Astrocyte of the spinal cord (primary cell): ENCODE measurements at regions not wholly inside any gene's neighbourhood (a gene's known extent, or its start where the extent isn't known, plus 50 kb on each side); places are given as distances from the start of the nearest gene placed in this dataset.
A peak's percentile ranks its signal among the peaks of the same experiment; 100 is the strongest.
"Not testable (repeated sequence)": the region's sequence is repeated elsewhere in the genome, so short reads cannot be mapped to it uniquely, and the experiment has no call there.

Experiments used
- DNase-seq: peaks from one replicate; pipeline ENCODE4 v3.0.0; 2011; ENCODE audit warnings: low read depth, low spot score
- H3K4me3 ChIP-seq: 2 replicates; pipeline ENCODE4 v1.5.1; 2011; ENCODE audit warnings: low read depth, mild to moderate bottlenecking, low read length, moderate library complexity
- in situ Hi-C: cut with HindIII; loops from 2 replicates; pipeline ENCODE4 v1.10.0; 2017; ENCODE audit warnings: low sequenced_read_pairs
- TF ChIP-seq, protein P1 (sequence below): IDR thresholded peaks from 2 replicates; pipeline ENCODE4 v1.5.1; 2012; ENCODE audit warnings: low read depth, mild to moderate bottlenecking, low read length, inconsistent platforms

- in situ Hi-C loops, DNase-seq, H3K4me3 ChIP-seq: not testable (repeated sequence)
Measured at GRCh38 chr1:228611707-228612106, 123.6 kb upstream of the RHOU start.

DNA sequence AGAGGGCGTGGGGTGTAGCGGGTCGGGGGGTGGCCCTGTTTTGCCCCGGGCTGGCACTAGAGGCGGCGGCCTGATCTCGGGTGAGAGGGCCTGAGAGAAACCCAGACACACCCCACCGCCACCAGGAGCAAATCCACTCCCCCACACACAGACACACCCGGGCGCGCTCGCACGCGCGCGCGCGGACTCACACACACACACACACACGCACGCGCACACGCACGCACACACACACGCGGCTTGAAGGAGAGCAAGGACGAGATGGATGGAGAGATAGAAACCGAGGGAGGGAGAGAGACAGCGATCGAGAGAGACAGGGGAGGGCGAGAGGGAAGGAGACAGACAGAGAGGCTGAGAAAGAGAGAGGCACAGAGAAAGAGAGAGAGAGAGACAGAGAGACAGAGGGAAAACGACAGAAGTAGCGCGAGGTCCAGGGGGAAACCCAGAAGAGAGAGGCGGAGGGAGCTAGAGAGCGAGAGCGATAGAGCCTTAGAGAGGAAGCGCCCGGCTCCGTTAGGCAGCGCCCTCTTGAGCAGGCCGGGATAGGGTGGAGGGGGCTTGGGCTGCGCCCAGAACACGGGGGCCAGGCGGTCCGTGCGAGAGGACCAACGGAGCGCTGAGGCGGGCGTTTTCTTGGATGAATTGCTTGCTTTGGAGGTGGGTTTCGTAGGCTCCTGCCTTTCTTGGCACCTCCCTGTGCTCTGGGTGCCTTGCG is 113.1 kb upstream of the RHOU start:
- in situ Hi-C loops, DNase-seq, H3K4me3 ChIP-seq: not testable (repeated sequence)

GRCh38 chr1:228626481-228626880 is 108.8 kb upstream of the RHOU start:
- in situ Hi-C loops, DNase-seq, H3K4me3 ChIP-seq: not testable (repeated sequence)

GRCh38 chr1:228632858-228633257 is 102.4 kb upstream of the RHOU start:
- H3K4me3 ChIP-seq, in situ Hi-C loops, DNase-seq: not testable (repeated sequence)

DNA sequence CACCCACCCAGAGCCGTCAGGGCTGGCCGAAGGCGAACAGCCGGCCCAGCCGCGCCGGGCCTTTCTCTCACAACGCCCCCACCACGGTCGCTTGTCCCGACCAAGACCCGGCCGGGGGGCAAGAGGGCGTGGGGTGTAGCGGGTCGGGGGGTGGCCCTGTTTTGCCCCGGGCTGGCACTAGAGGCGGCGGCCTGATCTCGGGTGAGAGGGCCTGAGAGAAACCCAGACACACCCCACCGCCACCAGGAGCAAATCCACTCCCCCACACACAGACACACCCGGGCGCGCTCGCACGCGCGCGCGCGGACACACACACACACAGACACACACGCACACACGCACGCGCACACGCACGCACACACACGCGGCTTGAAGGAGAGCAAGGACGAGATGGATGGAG is 100.0 kb upstream of the RHOU start:
- peak overlapping the region; percentile 22 for H3K4me3 ChIP-seq
- DNase-seq, in situ Hi-C loops: not testable (repeated sequence)

- DNase-seq, H3K4me3 ChIP-seq, in situ Hi-C loops: not testable (repeated sequence)
Measured at GRCh38 chr1:228637529-228637928, 97.8 kb upstream of the RHOU start.

- peak overlapping the region; percentile 46 for H3K4me3 ChIP-seq
- in situ Hi-C loops: no loop called here
- DNase-seq: peak; percentile 19
- TF ChIP-seq, protein P1, sequence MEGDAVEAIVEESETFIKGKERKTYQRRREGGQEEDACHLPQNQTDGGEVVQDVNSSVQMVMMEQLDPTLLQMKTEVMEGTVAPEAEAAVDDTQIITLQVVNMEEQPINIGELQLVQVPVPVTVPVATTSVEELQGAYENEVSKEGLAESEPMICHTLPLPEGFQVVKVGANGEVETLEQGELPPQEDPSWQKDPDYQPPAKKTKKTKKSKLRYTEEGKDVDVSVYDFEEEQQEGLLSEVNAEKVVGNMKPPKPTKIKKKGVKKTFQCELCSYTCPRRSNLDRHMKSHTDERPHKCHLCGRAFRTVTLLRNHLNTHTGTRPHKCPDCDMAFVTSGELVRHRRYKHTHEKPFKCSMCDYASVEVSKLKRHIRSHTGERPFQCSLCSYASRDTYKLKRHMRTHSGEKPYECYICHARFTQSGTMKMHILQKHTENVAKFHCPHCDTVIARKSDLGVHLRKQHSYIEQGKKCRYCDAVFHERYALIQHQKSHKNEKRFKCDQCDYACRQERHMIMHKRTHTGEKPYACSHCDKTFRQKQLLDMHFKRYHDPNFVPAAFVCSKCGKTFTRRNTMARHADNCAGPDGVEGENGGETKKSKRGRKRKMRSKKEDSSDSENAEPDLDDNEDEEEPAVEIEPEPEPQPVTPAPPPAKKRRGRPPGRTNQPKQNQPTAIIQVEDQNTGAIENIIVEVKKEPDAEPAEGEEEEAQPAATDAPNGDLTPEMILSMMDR: no peak
Measured at GRCh38 chr1:228646717-228647522, 88.4 kb upstream of the RHOU start.

- TF ChIP-seq, protein P1: no peak
- in situ Hi-C loops: no loop called here
- DNase-seq: peak; percentile 13
- H3K4me3 ChIP-seq: peak overlapping the region; percentile 46
Measured at GRCh38 chr1:228647523-228648444, 87.5 kb upstream of the RHOU start.

GRCh38 chr1:228648647-228649383 is 86.5 kb upstream of the RHOU start:
- DNase-seq: no peak
- in situ Hi-C loops: no loop called here
- H3K4me3 ChIP-seq: no peak overlapping the region
- TF ChIP-seq, protein P1: no peak
